Neural cell (in vitro differentiated cells): ENCODE measurements at regions not wholly inside any gene's neighbourhood (a gene's known extent, or its start where the extent isn't known, plus 50 kb on each side); places are given as distances from the start of the nearest gene placed in this dataset.

Source experiments
- H2AFZ ChIP-seq: fragments of 200-600, 300-800 bp; sonication (generic), shearing (Covaris generic); 2 replicates; pipeline ENCODE4 v1.6.0; 2014; ENCODE audit warnings: low read depth, mild to moderate bottlenecking, antibody characterized with exemption, low read length, moderate library complexity
- H3F3A ChIP-seq: fragments of 200-600 bp; shearing (Covaris generic); 2 replicates; pipeline ENCODE4 v1.6.1; 2016; ENCODE audit warnings: mild to moderate bottlenecking, moderate library complexity, mixed read lengths, antibody characterized with exemption, low read length; ENCODE audit not compliant: insufficient read depth, poor library complexity, severe bottlenecking
- H3K27ac ChIP-seq: fragments of 200-600, 300-800 bp; sonication (generic), shearing (Covaris generic); 2 replicates; pipeline ENCODE4 v1.5.1; 2014; ENCODE audit warnings: mild to moderate bottlenecking, low read length, moderate library complexity
- H3K27me3 ChIP-seq: fragments of 300-800, 200-600 bp; sonication (generic), shearing (Covaris generic); 2 replicates; pipeline ENCODE4 v1.6.0; 2014; ENCODE audit warnings: mild to moderate bottlenecking, low read depth, low read length, moderate library complexity; ENCODE audit not compliant: insufficient read depth
- H3K36me3 ChIP-seq: fragments of 300-800, 200-600 bp; sonication (generic), shearing (Covaris generic); 2 replicates; pipeline ENCODE4 v1.5.1; 2014; ENCODE audit warnings: mild to moderate bottlenecking, antibody characterized with exemption, low read length, moderate library complexity; ENCODE audit not compliant: insufficient read depth
- H3K4me2 ChIP-seq: fragments of 300-800, 200-600 bp; sonication (generic), shearing (Covaris generic); 2 replicates; pipeline ENCODE4 v1.6.0; 2014; ENCODE audit warnings: mild to moderate bottlenecking, low read length
- H3K4me3 ChIP-seq: fragments of 300-800, 200-600 bp; sonication (generic), shearing (Covaris generic); 2 replicates; pipeline ENCODE4 v1.5.1; 2014; ENCODE audit warnings: mild to moderate bottlenecking, low read length, moderate library complexity
- H3K79me2 ChIP-seq: fragments of 200-600 bp; shearing (Covaris generic); replicated peaks from 2 replicates; pipeline ENCODE4 v1.6.0; 2014; ENCODE audit warnings: mild to moderate bottlenecking, low read length, moderate library complexity; ENCODE audit not compliant: insufficient read depth
- H3K9ac ChIP-seq: fragments of 300-800, 200-600 bp; sonication (generic), shearing (Covaris generic); 2 replicates; pipeline ENCODE4 v1.6.1; 2016; ENCODE audit warnings: mild to moderate bottlenecking, low read length, mixed read lengths
- H3K9me2 ChIP-seq: fragments of 200-600 bp; shearing (Covaris generic); 2 replicates; pipeline ENCODE4 v1.6.1; 2016; ENCODE audit warnings: mild to moderate bottlenecking, low read length, mixed read lengths; ENCODE audit not compliant: insufficient read depth
- H3K9me3 ChIP-seq: fragments of 200-600, 300-800 bp; sonication (generic), shearing (Covaris generic); 2 replicates; pipeline ENCODE4 v1.6.1; 2016; ENCODE audit warnings: mild to moderate bottlenecking, mixed run types, low read length, moderate library complexity, mixed read lengths
- H4K20me1 ChIP-seq: fragments of 200-600 bp; shearing (Covaris generic); 2 replicates; pipeline ENCODE4 v1.6.1; 2016; ENCODE audit warnings: mild to moderate bottlenecking, mixed run types; ENCODE audit not compliant: insufficient read depth
- EP300 ChIP-seq: fragments of 450-650 bp; conservative IDR thresholded peaks from 2 replicates; pipeline ENCODE4 v1.6.1; 2014; ENCODE audit warnings: antibody characterized with exemption, mild to moderate bottlenecking, moderate library complexity; ENCODE audit not compliant: poor library complexity, severe bottlenecking
- EZH2 ChIP-seq: fragments of 200-600, 300-800 bp; shearing (Covaris generic), sonication (generic); IDR thresholded peaks from 2 replicates; pipeline ENCODE4 v1.6.1; 2014; ENCODE audit warnings: antibody characterized with exemption, low read length, borderline replicate concordance, mild to moderate bottlenecking; ENCODE audit not compliant: insufficient read depth, poor library complexity, severe bottlenecking
- MXI1 ChIP-seq: fragments of 450-650 bp; conservative IDR thresholded peaks from 2 replicates; pipeline ENCODE4 v1.6.1; 2014; ENCODE audit warnings: antibody characterized with exemption, mild to moderate bottlenecking; ENCODE audit not compliant: poor library complexity, severe bottlenecking
- POLR2AphosphoS5 ChIP-seq: IDR thresholded peaks from 2 replicates; pipeline ENCODE4 v1.6.1; 2012
- RAD21 ChIP-seq: fragments of 450-650 bp; conservative IDR thresholded peaks from 2 replicates; pipeline ENCODE4 v1.6.1; 2014; ENCODE audit warnings: antibody characterized with exemption, mild to moderate bottlenecking, moderate library complexity
- REST ChIP-seq: IDR thresholded peaks from 2 replicates; pipeline ENCODE4 v1.6.1; 2012; ENCODE audit warnings: borderline replicate concordance
- SMC3 ChIP-seq: fragments of 450-650 bp; conservative IDR thresholded peaks from 2 replicates; pipeline ENCODE4 v1.6.1; 2014; ENCODE audit warnings: antibody characterized with exemption, mild to moderate bottlenecking, moderate library complexity; ENCODE audit not compliant: poor library complexity
- TAF1 ChIP-seq: IDR thresholded peaks from 2 replicates; pipeline ENCODE4 v1.6.1; 2012; ENCODE audit warnings: low read depth
- TF ChIP-seq, protein P1 (sequence below): fragments of 450-650 bp; IDR thresholded peaks from 2 replicates; pipeline ENCODE4 v1.5.1; 2014; ENCODE audit warnings: antibody characterized with exemption, mild to moderate bottlenecking, moderate library complexity; ENCODE audit not compliant: poor library complexity, severe bottlenecking

GRCh38 chr21:35414056-35414455 is 365.0 kb upstream of the RUNX1 start:
- H4K20me1 ChIP-seq = no peaks in the 10 kb centered on the region
- no peak overlapping the region for H3K9ac ChIP-seq
- no peaks in the 10 kb centered on the region for H3K9me3 ChIP-seq
- no peaks in the 10 kb centered on the region for H3K36me3 ChIP-seq
- no peak overlapping the region for H3K4me3 ChIP-seq
- no peaks in the 10 kb centered on the region for H3K79me2 ChIP-seq
- no peak overlapping the region for H2AFZ ChIP-seq
- no peaks in the 10 kb centered on the region for H3K27me3 ChIP-seq
- H3K27ac ChIP-seq = no peak overlapping the region
- no peaks in the 10 kb centered on the region for H3K9me2 ChIP-seq
- no peaks in the 10 kb centered on the region for H3F3A ChIP-seq
- H3K4me2 ChIP-seq = no peak overlapping the region
- TF ChIP-seq POLR2AphosphoS5 = no peak
- no peak for TF ChIP-seq EP300
- TF ChIP-seq, protein P1, sequence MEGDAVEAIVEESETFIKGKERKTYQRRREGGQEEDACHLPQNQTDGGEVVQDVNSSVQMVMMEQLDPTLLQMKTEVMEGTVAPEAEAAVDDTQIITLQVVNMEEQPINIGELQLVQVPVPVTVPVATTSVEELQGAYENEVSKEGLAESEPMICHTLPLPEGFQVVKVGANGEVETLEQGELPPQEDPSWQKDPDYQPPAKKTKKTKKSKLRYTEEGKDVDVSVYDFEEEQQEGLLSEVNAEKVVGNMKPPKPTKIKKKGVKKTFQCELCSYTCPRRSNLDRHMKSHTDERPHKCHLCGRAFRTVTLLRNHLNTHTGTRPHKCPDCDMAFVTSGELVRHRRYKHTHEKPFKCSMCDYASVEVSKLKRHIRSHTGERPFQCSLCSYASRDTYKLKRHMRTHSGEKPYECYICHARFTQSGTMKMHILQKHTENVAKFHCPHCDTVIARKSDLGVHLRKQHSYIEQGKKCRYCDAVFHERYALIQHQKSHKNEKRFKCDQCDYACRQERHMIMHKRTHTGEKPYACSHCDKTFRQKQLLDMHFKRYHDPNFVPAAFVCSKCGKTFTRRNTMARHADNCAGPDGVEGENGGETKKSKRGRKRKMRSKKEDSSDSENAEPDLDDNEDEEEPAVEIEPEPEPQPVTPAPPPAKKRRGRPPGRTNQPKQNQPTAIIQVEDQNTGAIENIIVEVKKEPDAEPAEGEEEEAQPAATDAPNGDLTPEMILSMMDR = no peak
- no peak for TF ChIP-seq MXI1
- TF ChIP-seq EZH2 = no peak
- no peak for TF ChIP-seq REST
- TF ChIP-seq RAD21 = no peak
- TF ChIP-seq TAF1 = no peak
- no peak for TF ChIP-seq SMC3

DNA sequence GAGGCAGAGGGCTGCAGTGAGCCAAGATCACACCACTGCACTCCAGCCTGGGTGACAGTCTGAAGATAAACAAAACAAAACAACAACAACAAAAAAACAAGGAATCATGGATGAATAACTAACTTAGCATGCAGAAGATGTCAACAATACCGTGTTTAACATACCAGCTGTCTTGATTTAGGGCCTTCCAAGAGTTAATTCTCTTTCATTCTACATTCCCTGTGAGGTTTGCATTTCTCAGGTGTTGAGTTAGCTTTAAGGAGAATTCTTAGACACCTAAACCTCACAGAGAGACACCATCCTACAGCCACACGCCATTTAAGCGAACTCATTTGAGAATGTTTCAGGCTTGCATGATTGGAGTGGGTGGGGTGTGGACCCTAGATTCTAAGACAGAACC is 363.1 kb upstream of the RUNX1 start:
- H3K27ac ChIP-seq = no peak overlapping the region
- no peaks in the 10 kb centered on the region for H3K36me3 ChIP-seq

More for the DNA sequence above, 363.1 kb upstream of the RUNX1 start:
- Histone ChIP-seq H3K9ac (no peak overlapping the region), H3K27me3 (no peaks in the 10 kb centered on the region), H3K4me2 (no peak overlapping the region), H3F3A (no peaks in the 10 kb centered on the region), H4K20me1 (no peaks in the 10 kb centered on the region), H2AFZ (no peak overlapping the region), H3K79me2 (no peaks in the 10 kb centered on the region), H3K9me3 (no peaks in the 10 kb centered on the region), H3K4me3 (no peak overlapping the region), H3K9me2 (no peaks in the 10 kb centered on the region)
- TF ChIP-seq SMC3 (no peak), POLR2AphosphoS5 (no peak), REST (no peak), TAF1 (no peak), EZH2 (no peak), RAD21 (no peak), EP300 (no peak), MXI1 (no peak)
- TF ChIP-seq, protein P1 = no peak
